NB4 (cell line): ENCODE measurements at regions not wholly inside any gene's neighbourhood (a gene's known extent, or its start where the extent isn't known, plus 50 kb on each side); places are given as distances from the start of the nearest gene placed in this dataset.

Experiments used
- POLR2A ChIP-seq: IDR thresholded peaks from 2 replicates; pipeline ENCODE4 v1.6.1; 2011; ENCODE audit warnings: mild to moderate bottlenecking; ENCODE audit not compliant: insufficient read length; ENCODE audit errors: extremely low read depth
- TF ChIP-seq, protein P1 (sequence below): IDR thresholded peaks from one replicate; pipeline ENCODE4 v1.5.1; 2012; ENCODE audit warnings: low read depth, low read length

DNA sequence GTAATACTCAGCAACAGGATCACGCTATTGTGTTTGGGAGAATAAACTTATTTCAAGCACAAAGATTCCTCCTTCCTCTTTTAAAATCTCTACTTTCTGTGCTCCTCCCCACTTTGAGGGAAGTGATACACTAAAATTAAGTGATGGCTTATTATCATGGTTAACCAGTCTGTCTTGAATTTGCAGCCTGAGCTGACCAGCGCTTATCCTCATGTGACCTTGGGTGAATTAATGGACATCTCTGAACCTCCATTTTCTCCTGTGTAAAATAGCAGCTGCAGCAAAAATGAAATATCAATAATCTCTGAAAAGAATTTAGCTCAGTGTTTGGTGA, 222.6 kb downstream of the BCAS1 start:
- no peak for TF ChIP-seq POLR2A
- TF ChIP-seq, protein P1, sequence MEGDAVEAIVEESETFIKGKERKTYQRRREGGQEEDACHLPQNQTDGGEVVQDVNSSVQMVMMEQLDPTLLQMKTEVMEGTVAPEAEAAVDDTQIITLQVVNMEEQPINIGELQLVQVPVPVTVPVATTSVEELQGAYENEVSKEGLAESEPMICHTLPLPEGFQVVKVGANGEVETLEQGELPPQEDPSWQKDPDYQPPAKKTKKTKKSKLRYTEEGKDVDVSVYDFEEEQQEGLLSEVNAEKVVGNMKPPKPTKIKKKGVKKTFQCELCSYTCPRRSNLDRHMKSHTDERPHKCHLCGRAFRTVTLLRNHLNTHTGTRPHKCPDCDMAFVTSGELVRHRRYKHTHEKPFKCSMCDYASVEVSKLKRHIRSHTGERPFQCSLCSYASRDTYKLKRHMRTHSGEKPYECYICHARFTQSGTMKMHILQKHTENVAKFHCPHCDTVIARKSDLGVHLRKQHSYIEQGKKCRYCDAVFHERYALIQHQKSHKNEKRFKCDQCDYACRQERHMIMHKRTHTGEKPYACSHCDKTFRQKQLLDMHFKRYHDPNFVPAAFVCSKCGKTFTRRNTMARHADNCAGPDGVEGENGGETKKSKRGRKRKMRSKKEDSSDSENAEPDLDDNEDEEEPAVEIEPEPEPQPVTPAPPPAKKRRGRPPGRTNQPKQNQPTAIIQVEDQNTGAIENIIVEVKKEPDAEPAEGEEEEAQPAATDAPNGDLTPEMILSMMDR = no peak
